Fibroblast of mammary gland (primary cell): ENCODE measurements at regions not wholly inside any gene's neighbourhood (a gene's known extent, or its start where the extent isn't known, plus 50 kb on each side); places are given as distances from the start of the nearest gene placed in this dataset.

Experiments used
- DNase-seq: peaks from one replicate; pipeline ENCODE4 v3.0.0-alpha.2; 2010; ENCODE audit warnings: low read depth
- H3K4me3 ChIP-seq: 2 replicates; pipeline ENCODE4 v1.5.1; 2011; ENCODE audit warnings: low read depth, mild to moderate bottlenecking, low read length, moderate library complexity; ENCODE audit not compliant: control insufficient read depth
- CTCF ChIP-seq: conservative IDR thresholded peaks from 2 replicates; pipeline ENCODE4 v1.5.1; 2011; ENCODE audit warnings: low read depth, low read length, inconsistent platforms; ENCODE audit not compliant: control insufficient read depth, insufficient read depth

- no peak for DNase-seq
- TF ChIP-seq CTCF = no peak
- no peak overlapping the region for H3K4me3 ChIP-seq
Observed at GRCh38 chr1:65036570-65037051, 70.3 kb upstream of the JAK1 start.

- DNase-seq = no peak
Observed at GRCh38 chr1:65039066-65039465, 72.7 kb upstream of the JAK1 start.

GRCh38 chr1:65039508-65039907 is 73.2 kb upstream of the JAK1 start:
- no peak for DNase-seq
- no peak for TF ChIP-seq CTCF
- H3K4me3 ChIP-seq = no peak overlapping the region

More at GRCh38 chr1:65039066-65039465, 72.7 kb upstream of the JAK1 start:
- no peak for TF ChIP-seq CTCF
- no peak overlapping the region for H3K4me3 ChIP-seq

- no peak for TF ChIP-seq CTCF
- no peak for DNase-seq
- no peak overlapping the region for H3K4me3 ChIP-seq
Observed at GRCh38 chr1:65042467-65042866, 76.1 kb upstream of the JAK1 start.

- TF ChIP-seq CTCF = no peak
- DNase-seq = no peak
- no peak overlapping the region for H3K4me3 ChIP-seq
Observed at GRCh38 chr1:65044411-65044810, 78.1 kb upstream of the JAK1 start.

GRCh38 chr1:65045022-65045817 is 78.9 kb upstream of the JAK1 start:
- no peak for TF ChIP-seq CTCF
- DNase-seq = no peak

More at GRCh38 chr1:65045022-65045817, 78.9 kb upstream of the JAK1 start:
- no peak overlapping the region for H3K4me3 ChIP-seq
